ENCODE measurements at regions not wholly inside any gene's neighbourhood (a gene's known extent, or its start where the extent isn't known, plus 50 kb on each side); places are given as distances from the start of the nearest gene placed in this dataset.

DNA sequence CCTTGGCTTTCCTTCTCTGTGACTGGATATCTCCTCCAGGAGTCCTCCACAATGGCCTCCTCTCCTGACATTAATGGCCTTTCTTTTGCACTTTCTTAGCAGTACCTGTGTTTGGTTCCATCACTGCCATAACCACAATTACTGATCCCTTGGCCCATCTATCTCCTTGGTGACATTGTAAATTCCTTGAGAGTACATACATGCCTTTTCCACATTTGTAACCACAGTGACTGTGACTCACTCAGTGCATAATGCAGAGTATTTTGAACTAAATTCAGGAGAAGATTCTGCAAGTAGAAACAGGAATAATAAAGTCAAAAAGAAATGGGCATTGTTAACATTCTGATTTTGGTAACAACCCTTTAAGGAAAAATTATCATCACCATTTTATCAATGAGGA, 197.2 kb upstream of the SOX4 start:
- no peak overlapping the region for H3K9ac ChIP-seq (ENCODE audit: low read length)
- no peaks in the 10 kb centered on the region for H4K20me1 ChIP-seq (ENCODE audit: control insufficient read depth, insufficient read depth, low read length, poor library complexity, severe bottlenecking)
- TF ChIP-seq EZH2 (IDR thresholded peaks at IDR 0.05; ENCODE audit: borderline replicate concordance, insufficient read depth, low read depth, low read length, poor library complexity, severe bottlenecking) = no peak
- TF ChIP-seq, protein P1, sequence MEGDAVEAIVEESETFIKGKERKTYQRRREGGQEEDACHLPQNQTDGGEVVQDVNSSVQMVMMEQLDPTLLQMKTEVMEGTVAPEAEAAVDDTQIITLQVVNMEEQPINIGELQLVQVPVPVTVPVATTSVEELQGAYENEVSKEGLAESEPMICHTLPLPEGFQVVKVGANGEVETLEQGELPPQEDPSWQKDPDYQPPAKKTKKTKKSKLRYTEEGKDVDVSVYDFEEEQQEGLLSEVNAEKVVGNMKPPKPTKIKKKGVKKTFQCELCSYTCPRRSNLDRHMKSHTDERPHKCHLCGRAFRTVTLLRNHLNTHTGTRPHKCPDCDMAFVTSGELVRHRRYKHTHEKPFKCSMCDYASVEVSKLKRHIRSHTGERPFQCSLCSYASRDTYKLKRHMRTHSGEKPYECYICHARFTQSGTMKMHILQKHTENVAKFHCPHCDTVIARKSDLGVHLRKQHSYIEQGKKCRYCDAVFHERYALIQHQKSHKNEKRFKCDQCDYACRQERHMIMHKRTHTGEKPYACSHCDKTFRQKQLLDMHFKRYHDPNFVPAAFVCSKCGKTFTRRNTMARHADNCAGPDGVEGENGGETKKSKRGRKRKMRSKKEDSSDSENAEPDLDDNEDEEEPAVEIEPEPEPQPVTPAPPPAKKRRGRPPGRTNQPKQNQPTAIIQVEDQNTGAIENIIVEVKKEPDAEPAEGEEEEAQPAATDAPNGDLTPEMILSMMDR (IDR thresholded peaks at IDR 0.05) = no peak
- CTCF ChIA-PET = no interaction called here
- H3K27ac Mint-ChIP-seq = no peak overlapping the region
- no peak overlapping the region for H3K4me3 Mint-ChIP-seq
- H3K9me3 ChIP-seq (ENCODE audit: control extremely low read depth in 1 of 3, control insufficient read depth in 2 of 3, insufficient read depth in 1 of 3, low read length in 2 of 3) = no peaks in the 10 kb centered on the region
- intact Hi-C loops (cut with micrococcal nuclease) = no loop called here
- no peak overlapping the region for H3K4me3 ChIP-seq (ENCODE audit: control extremely low read depth in 1 of 5, extremely low read depth in 1 of 5, insufficient read depth in 1 of 5, low read depth in 2 of 5, low read length in 4 of 5)
- H2AFZ ChIP-seq (ENCODE audit: insufficient read depth, low read depth, low read length, poor library complexity, severe bottlenecking) = no peak overlapping the region
- H3K4me1 Mint-ChIP-seq = no peaks in the 10 kb centered on the region
- no peaks in the 10 kb centered on the region for H3K36me3 ChIP-seq (replicated peaks in 1 of 2; ENCODE audit: control extremely low read depth in 1 of 2, control insufficient read depth in 1 of 2, extremely low read depth in 1 of 2, insufficient read depth in 2 of 2, low read length in 1 of 2)
- H3K4me2 ChIP-seq (replicated peaks; ENCODE audit: low read depth, low read length, poor library complexity, severe bottlenecking) = no peak overlapping the region
- H3K27me3 Mint-ChIP-seq = no peaks in the 10 kb centered on the region
- DNase-seq = no peak
- no peak overlapping the region for H3K27ac ChIP-seq (ENCODE audit: low read length in 2 of 2)
- H3K27me3 ChIP-seq (replicated peaks in 1 of 4; ENCODE audit: control extremely low read depth in 1 of 4, control insufficient read depth in 3 of 4, insufficient read depth in 4 of 4, low read length in 3 of 4) = no peaks in the 10 kb centered on the region
- H3K79me2 ChIP-seq (ENCODE audit: control insufficient read depth, insufficient read depth, low read length) = no peaks in the 10 kb centered on the region
- ATAC-seq (ENCODE audit: low read depth) = no peak
- H3K9me3 Mint-ChIP-seq (ENCODE audit: insufficient read depth) = no peaks in the 10 kb centered on the region
- H3K4me1 ChIP-seq (ENCODE audit: control insufficient read depth in 2 of 2, insufficient read depth in 2 of 2, low read length in 2 of 2) = no peaks in the 10 kb centered on the region
- POLR2A ChIA-PET = no interaction called here

DNA sequence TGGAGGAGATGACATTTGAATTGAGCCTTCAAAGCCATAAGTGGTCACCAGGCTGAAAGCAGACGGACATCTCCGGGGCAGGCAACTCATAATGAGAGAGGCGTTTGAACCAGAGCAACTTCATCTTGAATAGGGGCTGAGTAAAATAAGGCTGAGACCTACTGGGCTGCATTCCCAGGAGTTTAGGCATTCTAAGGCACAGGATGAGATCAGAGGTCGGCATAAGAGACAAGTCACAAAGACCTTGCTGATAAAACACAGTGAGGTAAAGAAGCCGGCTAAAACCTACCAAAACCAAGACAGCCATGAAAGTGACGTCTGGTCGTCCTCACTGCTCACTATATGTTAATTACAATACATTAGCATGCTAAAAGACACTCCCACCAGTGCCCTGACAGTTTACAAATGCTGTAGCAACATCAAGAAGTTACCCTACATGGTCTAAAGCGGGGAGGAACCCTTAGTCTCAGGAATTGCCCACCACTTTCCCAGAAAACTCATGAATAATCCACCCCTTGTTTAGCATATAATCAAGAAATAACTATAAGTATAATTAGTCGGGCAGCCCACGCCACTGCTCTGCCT, 194.7 kb upstream of the SOX4 start:
- Histone ChIP-seq H4K20me1 (ENCODE audit: control insufficient read depth, insufficient read depth, low read length, poor library complexity, severe bottlenecking) (no peaks in the 10 kb centered on the region), H3K27ac (ENCODE audit: low read length in 2 of 2) (no peak overlapping the region), H3K9ac (ENCODE audit: low read length) (no peak overlapping the region), H3K36me3 (replicated peaks in 1 of 2; ENCODE audit: control extremely low read depth in 1 of 2, control insufficient read depth in 1 of 2, extremely low read depth in 1 of 2, insufficient read depth in 2 of 2, low read length in 1 of 2) (no peaks in the 10 kb centered on the region), H3K4me3 (ENCODE audit: control extremely low read depth in 1 of 5, extremely low read depth in 1 of 5, insufficient read depth in 1 of 5, low read depth in 2 of 5, low read length in 4 of 5) (no peak overlapping the region), H3K4me1 (ENCODE audit: control insufficient read depth in 2 of 2, insufficient read depth in 2 of 2, low read length in 2 of 2) (no peaks in the 10 kb centered on the region), H2AFZ (ENCODE audit: insufficient read depth, low read depth, low read length, poor library complexity, severe bottlenecking) (no peak overlapping the region), H3K27me3 (replicated peaks in 1 of 4; ENCODE audit: control extremely low read depth in 1 of 4, control insufficient read depth in 3 of 4, insufficient read depth in 4 of 4, low read length in 3 of 4) (no peaks in the 10 kb centered on the region), H3K9me3 (ENCODE audit: control extremely low read depth in 1 of 3, control insufficient read depth in 2 of 3, insufficient read depth in 1 of 3, low read length in 2 of 3) (no peaks in the 10 kb centered on the region), H3K4me2 (replicated peaks; ENCODE audit: low read depth, low read length, poor library complexity, severe bottlenecking) (no peak overlapping the region), H3K79me2 (ENCODE audit: control insufficient read depth, insufficient read depth, low read length) (no peaks in the 10 kb centered on the region)
- no peak for TF ChIP-seq EZH2 (IDR thresholded peaks at IDR 0.05; ENCODE audit: borderline replicate concordance, insufficient read depth, low read depth, low read length, poor library complexity, severe bottlenecking)
- WGBS (ENCODE audit: insufficient coverage) = 88% methylated on average over 7 of the region's 10 CpGs
- ChIA-PET POLR2A (no interaction called here), CTCF (no interaction called here)
- H3K4me3 Mint-ChIP-seq = no peak overlapping the region
- no peaks in the 10 kb centered on the region for H3K9me3 Mint-ChIP-seq (ENCODE audit: insufficient read depth)
- H3K4me1 Mint-ChIP-seq = no peaks in the 10 kb centered on the region
- H3K27ac Mint-ChIP-seq = no peak overlapping the region
- intact Hi-C loops (cut with micrococcal nuclease) = no loop called here
- H3K27me3 Mint-ChIP-seq = no peaks in the 10 kb centered on the region
- ATAC-seq (ENCODE audit: low read depth) (no peak), DNase-seq (no peak)

Measured in B cell (primary cell).